HL-60 (cell line): ENCODE measurements at regions not wholly inside any gene's neighbourhood (a gene's known extent, or its start where the extent isn't known, plus 50 kb on each side); places are given as distances from the start of the nearest gene placed in this dataset.

Experiments used
- DNase-seq, 2 experiments: peaks; one replicate each; pipeline ENCODE4 v3.0.0-alpha.2; 2010 to 2020; ENCODE audit warnings: low read depth in 1 of 2, low spot score in 1 of 2
- H3K27ac ChIP-seq: fragments of 250-450 bp; sonication (Bioruptor Pico); replicated peaks from 2 replicates; pipeline ENCODE4 v1.5.1; 2020; ENCODE audit warnings: mild to moderate bottlenecking, moderate library complexity
- H3K27me3 ChIP-seq: fragments of 250-450 bp; sonication (Bioruptor Pico); 2 replicates; pipeline ENCODE4 v1.5.1; 2021; ENCODE audit warnings: mild to moderate bottlenecking, moderate library complexity; ENCODE audit not compliant: insufficient read depth, poor library complexity, severe bottlenecking
- H3K4me3 ChIP-seq: replicated peaks from 2 replicates; pipeline ENCODE4 v1.5.1; 2011; ENCODE audit warnings: mild to moderate bottlenecking, control low read depth, low read length; ENCODE audit not compliant: insufficient read depth
- GABPA ChIP-seq: IDR thresholded peaks from 2 replicates; pipeline ENCODE4 v1.6.1; 2012; ENCODE audit warnings: low read depth
- POLR2AphosphoS5 ChIP-seq: IDR thresholded peaks from 2 replicates; pipeline ENCODE4 v1.6.1; 2012; ENCODE audit warnings: low read depth
- SPI1 ChIP-seq: IDR thresholded peaks from 2 replicates; pipeline ENCODE4 v1.6.1; 2012; ENCODE audit warnings: low read depth, mild to moderate bottlenecking, borderline replicate concordance
- TF ChIP-seq, protein P1 (sequence below): IDR thresholded peaks from 2 replicates; pipeline ENCODE4 v1.6.1; 2012; ENCODE audit warnings: low read depth; ENCODE audit not compliant: insufficient replicate concordance
- TF ChIP-seq, protein P2 (sequence below): IDR thresholded peaks from one replicate; pipeline ENCODE4 v1.5.1; 2011; ENCODE audit warnings: low read length, control low read depth, inconsistent platforms; ENCODE audit not compliant: insufficient read depth

DNA sequence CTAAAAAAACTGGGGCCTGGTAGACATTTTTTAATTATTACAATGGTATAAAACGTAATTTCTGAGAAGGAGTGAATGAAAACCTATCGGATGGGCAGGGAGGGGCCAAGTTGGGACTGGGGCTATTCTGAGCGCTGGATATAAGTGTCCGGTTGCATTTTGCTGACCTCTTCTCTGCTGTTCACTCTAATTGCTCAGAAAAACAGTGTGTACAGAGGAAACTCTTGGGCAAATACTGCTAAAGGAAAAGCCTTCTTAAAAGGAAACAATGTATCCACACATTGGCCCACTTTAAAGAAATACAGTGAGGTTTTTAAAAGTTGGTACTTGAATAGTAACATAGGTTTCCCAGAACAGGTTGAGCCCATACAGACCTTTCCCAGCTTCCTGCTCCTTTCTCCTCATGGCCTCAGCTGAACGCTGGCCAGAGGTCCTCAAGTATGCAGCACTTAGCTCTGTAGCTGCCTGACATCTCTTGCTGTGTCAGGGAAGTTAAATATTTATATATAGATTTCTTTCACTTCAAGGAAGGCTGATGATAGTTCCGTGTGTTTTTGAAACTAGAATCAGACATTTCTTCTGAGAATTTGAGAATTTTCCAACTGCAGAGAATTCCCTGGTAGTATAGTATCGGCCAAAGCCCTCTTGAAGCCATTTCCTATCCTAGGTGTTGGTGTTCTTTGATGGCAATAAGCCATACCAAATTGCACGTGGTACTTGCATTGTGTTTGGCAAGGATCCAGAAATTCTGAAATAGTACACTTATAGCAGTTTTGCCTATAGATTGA is 97.1 kb upstream of the SLC4A4 start:
- no peak for DNase-seq
- H3K27ac ChIP-seq = no peak overlapping the region

DNA sequence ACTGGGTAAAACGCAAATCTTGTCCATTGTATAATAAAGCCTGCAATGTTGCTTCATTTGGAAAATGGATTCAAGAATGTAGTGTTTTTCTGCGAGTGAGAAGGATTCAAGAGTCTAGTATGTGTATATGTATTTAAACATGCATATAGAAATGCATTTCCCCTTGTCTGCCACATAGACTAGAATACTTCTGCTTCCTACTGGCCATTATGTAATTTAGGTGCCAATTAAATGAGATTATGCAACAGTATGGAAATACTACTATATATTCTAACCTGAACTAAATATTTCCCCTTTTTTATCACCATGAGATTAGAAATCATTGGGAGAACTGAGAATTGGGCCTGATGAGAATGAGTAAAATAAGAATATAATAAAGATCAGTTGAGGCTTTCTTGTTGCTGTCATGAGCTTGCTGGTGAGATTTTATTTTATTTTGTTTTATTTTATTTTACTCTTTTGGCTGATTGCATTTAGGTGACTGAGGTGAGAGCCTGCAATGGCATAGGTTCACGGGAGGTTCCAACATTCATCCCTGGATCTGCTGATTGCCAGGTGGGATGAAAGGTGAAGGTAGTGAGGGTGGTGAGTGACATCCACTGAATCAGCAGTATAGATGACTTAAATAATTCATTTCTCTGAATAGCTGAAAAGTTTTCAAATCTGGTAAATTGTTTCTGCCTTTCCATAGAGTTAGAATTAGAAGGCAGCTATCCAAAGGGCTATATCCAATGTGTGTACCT is 95.6 kb upstream of the SLC4A4 start:
- TF ChIP-seq, protein P1, sequence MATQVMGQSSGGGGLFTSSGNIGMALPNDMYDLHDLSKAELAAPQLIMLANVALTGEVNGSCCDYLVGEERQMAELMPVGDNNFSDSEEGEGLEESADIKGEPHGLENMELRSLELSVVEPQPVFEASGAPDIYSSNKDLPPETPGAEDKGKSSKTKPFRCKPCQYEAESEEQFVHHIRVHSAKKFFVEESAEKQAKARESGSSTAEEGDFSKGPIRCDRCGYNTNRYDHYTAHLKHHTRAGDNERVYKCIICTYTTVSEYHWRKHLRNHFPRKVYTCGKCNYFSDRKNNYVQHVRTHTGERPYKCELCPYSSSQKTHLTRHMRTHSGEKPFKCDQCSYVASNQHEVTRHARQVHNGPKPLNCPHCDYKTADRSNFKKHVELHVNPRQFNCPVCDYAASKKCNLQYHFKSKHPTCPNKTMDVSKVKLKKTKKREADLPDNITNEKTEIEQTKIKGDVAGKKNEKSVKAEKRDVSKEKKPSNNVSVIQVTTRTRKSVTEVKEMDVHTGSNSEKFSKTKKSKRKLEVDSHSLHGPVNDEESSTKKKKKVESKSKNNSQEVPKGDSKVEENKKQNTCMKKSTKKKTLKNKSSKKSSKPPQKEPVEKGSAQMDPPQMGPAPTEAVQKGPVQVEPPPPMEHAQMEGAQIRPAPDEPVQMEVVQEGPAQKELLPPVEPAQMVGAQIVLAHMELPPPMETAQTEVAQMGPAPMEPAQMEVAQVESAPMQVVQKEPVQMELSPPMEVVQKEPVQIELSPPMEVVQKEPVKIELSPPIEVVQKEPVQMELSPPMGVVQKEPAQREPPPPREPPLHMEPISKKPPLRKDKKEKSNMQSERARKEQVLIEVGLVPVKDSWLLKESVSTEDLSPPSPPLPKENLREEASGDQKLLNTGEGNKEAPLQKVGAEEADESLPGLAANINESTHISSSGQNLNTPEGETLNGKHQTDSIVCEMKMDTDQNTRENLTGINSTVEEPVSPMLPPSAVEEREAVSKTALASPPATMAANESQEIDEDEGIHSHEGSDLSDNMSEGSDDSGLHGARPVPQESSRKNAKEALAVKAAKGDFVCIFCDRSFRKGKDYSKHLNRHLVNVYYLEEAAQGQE = no peak
- no peak for TF ChIP-seq SPI1
- TF ChIP-seq, protein P2, sequence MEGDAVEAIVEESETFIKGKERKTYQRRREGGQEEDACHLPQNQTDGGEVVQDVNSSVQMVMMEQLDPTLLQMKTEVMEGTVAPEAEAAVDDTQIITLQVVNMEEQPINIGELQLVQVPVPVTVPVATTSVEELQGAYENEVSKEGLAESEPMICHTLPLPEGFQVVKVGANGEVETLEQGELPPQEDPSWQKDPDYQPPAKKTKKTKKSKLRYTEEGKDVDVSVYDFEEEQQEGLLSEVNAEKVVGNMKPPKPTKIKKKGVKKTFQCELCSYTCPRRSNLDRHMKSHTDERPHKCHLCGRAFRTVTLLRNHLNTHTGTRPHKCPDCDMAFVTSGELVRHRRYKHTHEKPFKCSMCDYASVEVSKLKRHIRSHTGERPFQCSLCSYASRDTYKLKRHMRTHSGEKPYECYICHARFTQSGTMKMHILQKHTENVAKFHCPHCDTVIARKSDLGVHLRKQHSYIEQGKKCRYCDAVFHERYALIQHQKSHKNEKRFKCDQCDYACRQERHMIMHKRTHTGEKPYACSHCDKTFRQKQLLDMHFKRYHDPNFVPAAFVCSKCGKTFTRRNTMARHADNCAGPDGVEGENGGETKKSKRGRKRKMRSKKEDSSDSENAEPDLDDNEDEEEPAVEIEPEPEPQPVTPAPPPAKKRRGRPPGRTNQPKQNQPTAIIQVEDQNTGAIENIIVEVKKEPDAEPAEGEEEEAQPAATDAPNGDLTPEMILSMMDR = no peak
- TF ChIP-seq POLR2AphosphoS5 = no peak
- TF ChIP-seq GABPA = no peak
- no peak for DNase-seq
- H3K27ac ChIP-seq = no peak overlapping the region
- H3K27me3 ChIP-seq = no peaks in the 10 kb centered on the region
- no peak overlapping the region for H3K4me3 ChIP-seq

More for the DNA sequence above, 97.1 kb upstream of the SLC4A4 start:
- Histone ChIP-seq H3K27me3 (no peaks in the 10 kb centered on the region), H3K4me3 (no peak overlapping the region)
- TF ChIP-seq, protein P1 = no peak
- TF ChIP-seq, protein P2 = no peak
- TF ChIP-seq SPI1 (no peak), POLR2AphosphoS5 (no peak), GABPA (no peak)

DNA sequence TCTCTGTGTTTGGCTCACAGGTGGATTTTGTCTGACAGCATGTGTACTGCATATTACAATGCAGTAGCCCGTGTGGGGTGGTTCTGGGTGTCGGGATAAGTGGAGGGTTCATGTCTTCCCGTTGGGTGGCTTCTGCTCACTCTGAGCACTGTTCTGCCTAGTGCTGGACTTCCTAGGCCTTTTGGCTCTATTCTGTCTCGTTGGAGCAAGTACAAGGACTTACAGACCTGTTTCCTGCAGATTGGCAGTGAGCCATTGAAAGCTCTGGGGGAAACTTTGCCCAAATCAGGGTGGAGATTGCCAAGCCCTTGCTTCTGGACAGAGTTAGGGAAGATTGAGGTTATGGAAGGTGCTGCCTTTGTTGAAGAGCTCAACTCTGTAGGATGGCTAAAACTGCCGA is 91.1 kb upstream of the SLC4A4 start:
- TF ChIP-seq, protein P1 = no peak
- TF ChIP-seq POLR2AphosphoS5 = no peak
- no peak for DNase-seq
- Histone ChIP-seq H3K27me3 (no peaks in the 10 kb centered on the region), H3K27ac (no peak overlapping the region), H3K4me3 (no peak overlapping the region)
